GM12878 (cell line): ENCODE measurements at regions not wholly inside any gene's neighbourhood (a gene's known extent, or its start where the extent isn't known, plus 50 kb on each side); places are given as distances from the start of the nearest gene placed in this dataset.

Experiments used
- ATAC-seq: fragments of 200-7000 bp; cut with Tn5 transposase; 3 replicates; pipeline ENCODE4 v1.9.1; 2020; ENCODE audit warnings: mild to moderate bottlenecking, moderate library complexity
- BruUV-seq: library from RNA; stranded (reverse); fragments of 400-500 nt; replicated peaks from 2 replicates; lab custom pipeline; 2021; lab: Mats Ljungman, UMichigan
- CTCF ChIA-PET: fragments of 300-600 bp; sonication (Branson Sonifier 250); formaldehyde crosslinking; extraction: SDS; loops from one replicate; lab custom pipeline; 2021; ENCODE audit warnings: inconsistent platforms; lab: Yijun Ruan, JAX
- POLR2A ChIA-PET: fragments of 350-600 bp; formaldehyde crosslinking; extraction: SDS; loops from one replicate; lab custom pipeline; 2021; ENCODE audit warnings: inconsistent platforms; lab: Charles Lee
- RAD21 ChIA-PET: fragments of 300-600 bp; sonication (Branson Sonifier 250); formaldehyde crosslinking; loops from one replicate; lab custom pipeline; 2023; ENCODE audit warnings: antibody characterized with exemption; ENCODE audit not compliant: unreplicated experiment; lab: Charles Lee
- SMC1A ChIA-PET: fragments of 300-600 bp; sonication (Branson Sonifier 250); formaldehyde crosslinking; loops from one replicate; lab custom pipeline; 2023; ENCODE audit not compliant: unreplicated experiment, uncharacterized antibody; lab: Charles Lee
- DNase-seq: peaks from one replicate; pipeline ENCODE4 v3.0.0-alpha.2; 2011; ENCODE audit warnings: low read depth, low spot score
- FAIRE-seq: peaks from 3 replicates; lab custom pipeline; 2011; peaks lifted over from hg19 to GRCh38; lab: Jason Lieb, UNC
- H2AFZ ChIP-seq: 2 replicates; pipeline ENCODE4 v1.6.0; 2011; ENCODE audit warnings: low read depth, low read length, control low read depth; ENCODE audit not compliant: control insufficient read depth
- H3K27ac ChIP-seq: 2 replicates; pipeline ENCODE4 v1.5.1; 2011; ENCODE audit warnings: control low read depth; ENCODE audit not compliant: control insufficient read depth, insufficient read depth
- H3K27me3 ChIP-seq, 2 experiments: replicated peaks in 1 of 2; 2 replicates each; pipeline versions ENCODE4 v1.6.0 to v1.6.1; 2011; ENCODE audit warnings: low read length in 1 of 2; ENCODE audit not compliant: control insufficient read depth in 2 of 2, insufficient read depth in 2 of 2
- H3K36me3 ChIP-seq, 2 experiments: 2 replicates each; pipeline ENCODE4 v1.5.1; 2011; ENCODE audit warnings: low read length in 1 of 2; ENCODE audit not compliant: control insufficient read depth in 2 of 2, insufficient read depth in 2 of 2
- H3K4me1 ChIP-seq: 2 replicates; pipeline ENCODE4 v1.6.1; 2011; ENCODE audit warnings: mild to moderate bottlenecking, low read length, moderate library complexity, mixed read lengths; ENCODE audit not compliant: control insufficient read depth, insufficient read depth
- H3K4me2 ChIP-seq: 2 replicates; pipeline ENCODE4 v1.6.0; 2011; ENCODE audit warnings: control low read depth; ENCODE audit not compliant: control insufficient read depth, insufficient read depth
- H3K4me3 ChIP-seq: fragments of 200-600 bp; sonication (generic); 2 replicates; pipeline ENCODE4 v1.5.1; 2016
- H3K79me2 ChIP-seq: 2 replicates; pipeline ENCODE4 v1.6.0; 2011; ENCODE audit warnings: low read length; ENCODE audit not compliant: control insufficient read depth, insufficient read depth
- H3K9ac ChIP-seq: 2 replicates; pipeline ENCODE4 v1.8.0; 2011; ENCODE audit warnings: low read length, control low read depth, mixed read lengths; ENCODE audit not compliant: control insufficient read depth, insufficient read depth
- H3K9me3 ChIP-seq: replicated peaks from 3 replicates; pipeline ENCODE4 v1.5.1; 2011; ENCODE audit warnings: mild to moderate bottlenecking, low read length; ENCODE audit not compliant: control insufficient read depth, insufficient read depth
- H4K20me1 ChIP-seq: 2 replicates; pipeline ENCODE4 v1.6.0; 2011; ENCODE audit not compliant: control insufficient read depth, insufficient read depth
- ATF2 ChIP-seq: IDR thresholded peaks from 2 replicates; pipeline ENCODE4 v1.6.1; 2012; ENCODE audit warnings: low read length, inconsistent platforms
- CBX5 ChIP-seq: sonication (generic); IDR thresholded peaks from 2 replicates; pipeline ENCODE4 v1.6.1; 2016; ENCODE audit warnings: low read depth, moderate library complexity, mild to moderate bottlenecking, inconsistent platforms
- CEBPB ChIP-seq, 2 experiments: fragments of 150-350 bp in 1 of 2; IDR thresholded peaks; 2 replicates each; pipeline ENCODE4 v1.6.1; 2012 to 2014; ENCODE audit warnings: low read depth in 2 of 2, low read length in 2 of 2, borderline replicate concordance in 1 of 2, inconsistent platforms in 1 of 2
- ETV6 ChIP-seq, 2 experiments: fragments of 450-650 bp in 1 of 2; IDR thresholded peaks in 1 of 2; conservative IDR thresholded peaks in 1 of 2; 2 replicates each; pipeline ENCODE4 v1.6.1; 2014; ENCODE audit warnings: antibody characterized with exemption in 1 of 2, borderline replicate concordance in 1 of 2, low read depth in 1 of 2, mild to moderate bottlenecking in 1 of 2, moderate library complexity in 1 of 2
- IKZF2 ChIP-seq, 2 experiments: fragments of 450-650 bp; IDR thresholded peaks; 2 replicates each; pipeline ENCODE4 v1.6.1; 2017; ENCODE audit warnings: mild to moderate bottlenecking in 2 of 2, moderate library complexity in 2 of 2
- KLF5 ChIP-seq: fragments of 450-650 bp; IDR thresholded peaks from 2 replicates; pipeline ENCODE4 v1.6.1; 2014; ENCODE audit warnings: mild to moderate bottlenecking; ENCODE audit not compliant: partially characterized antibody
- MEF2B ChIP-seq: fragments of 450-650 bp; IDR thresholded peaks from 2 replicates; pipeline ENCODE4 v1.6.1; 2018; ENCODE audit warnings: mild to moderate bottlenecking, moderate library complexity; ENCODE audit not compliant: partially characterized antibody, poor library complexity, severe bottlenecking
- NFIC ChIP-seq: IDR thresholded peaks from 2 replicates; pipeline ENCODE4 v1.6.1; 2012; ENCODE audit warnings: low read depth, mild to moderate bottlenecking, inconsistent platforms, low read length, moderate library complexity
- NFXL1 ChIP-seq: fragments of 450-650 bp; IDR thresholded peaks from 2 replicates; pipeline ENCODE4 v1.6.1; 2017; ENCODE audit warnings: antibody characterized with exemption, mild to moderate bottlenecking, borderline replicate concordance
- POU2F2 ChIP-seq: IDR thresholded peaks from 3 replicates; pipeline ENCODE4 v1.6.1; 2011; ENCODE audit warnings: low read depth, mild to moderate bottlenecking, low read length, borderline replicate concordance
- RUNX3 ChIP-seq: IDR thresholded peaks from 2 replicates; pipeline ENCODE4 v1.6.1; 2012; ENCODE audit warnings: low read length, inconsistent platforms
- TARDBP ChIP-seq: IDR thresholded peaks from 2 replicates; pipeline ENCODE4 v1.6.1; 2016; ENCODE audit warnings: borderline replicate concordance
- ZNF217 ChIP-seq: fragments of 450-650 bp; IDR thresholded peaks from 2 replicates; pipeline ENCODE4 v1.6.1; 2017; ENCODE audit warnings: antibody characterized with exemption, mild to moderate bottlenecking
- WGBS: methylation state at CpG from one replicate; pipeline ENCODE4 v1.1.6; 2016; ENCODE audit warnings: low lambda C conversion rate; ENCODE audit not compliant: insufficient replicate concordance, insufficient coverage; ENCODE audit errors: missing lambda C conversion rate; 5-methylcytosine and 5-hydroxymethylcytosine counted together
- in situ Hi-C: fragments of 300-500 bp; cut with MboI; formaldehyde crosslinking; loops from 9 replicates; pipeline ENCODE4 v1.14.3; 2018; ENCODE audit warnings: mixed read lengths
- intact Hi-C: fragments of 100-400 bp; cut with micrococcal nuclease; formaldehyde crosslinking; loops from one replicate; pipeline ENCODE4 v1.14.2; 2022; ENCODE audit not compliant: unreplicated experiment
- TF ChIP-seq, protein P1 (sequence below): fragments of 450-650 bp; IDR thresholded peaks from 2 replicates; pipeline ENCODE4 v1.6.1; 2016; ENCODE audit warnings: mild to moderate bottlenecking

GRCh38 chr12:31906557-31907301, 52.5 kb upstream of the RESF1 start:
- no peaks in the 10 kb centered on the region for H4K20me1 ChIP-seq
- DNase-seq (no peak), ATAC-seq (peak; percentile 80), FAIRE-seq (peak; percentile 65)
- H3K4me1 ChIP-seq, result peaks cover 8% of the 10 kb centered on the region
- H3K9me3 ChIP-seq, result peaks cover 26% of the 10 kb centered on the region
- no peaks in the 10 kb centered on the region for H3K79me2 ChIP-seq
- peak overlapping the region; percentile 59 for H3K27ac ChIP-seq
- in situ Hi-C loops, result no loop called here
- H3K27me3 ChIP-seq, result no peaks in the 10 kb centered on the region
- no peak overlapping the region; the same call in 1 of the 2 replicates for H2AFZ ChIP-seq
- peak; percentile 64 for TF ChIP-seq MEF2B
- no peak for TF ChIP-seq NFXL1
- TF ChIP-seq NFIC, result peak; percentile 71
- peak; percentile 73 for TF ChIP-seq KLF5
- TF ChIP-seq ETV6 (conservative IDR thresholded peaks at IDR 0.05 in 1 of 2, IDR thresholded peaks at IDR 0.05 in 1 of 2; ENCODE audit: borderline replicate concordance in 1 of 2, low read depth in 1 of 2), result 0 out of 4 replicates have a peak, but pooled peaks of 1 of the 2 experiments have one; percentile 33
- no peak for TF ChIP-seq TARDBP
- peak in 1 of 2 experiments; percentile 46; a peak in 1 of 4 replicates for TF ChIP-seq CEBPB (IDR thresholded peaks at IDR 0.05; ENCODE audit: borderline replicate concordance in 1 of 2, low read depth in 2 of 2, low read length in 2 of 2)
- peak; percentile 67 for TF ChIP-seq RUNX3
- TF ChIP-seq CBX5, result peak; percentile 99
- TF ChIP-seq POU2F2, result 0 out of 3 replicates have a peak, but pooled peaks have one; percentile 8
- peak; percentile 65 to 74; a peak in 2 of 4 replicates for TF ChIP-seq IKZF2 (IDR thresholded peaks at IDR 0.05)
- TF ChIP-seq, protein P1, sequence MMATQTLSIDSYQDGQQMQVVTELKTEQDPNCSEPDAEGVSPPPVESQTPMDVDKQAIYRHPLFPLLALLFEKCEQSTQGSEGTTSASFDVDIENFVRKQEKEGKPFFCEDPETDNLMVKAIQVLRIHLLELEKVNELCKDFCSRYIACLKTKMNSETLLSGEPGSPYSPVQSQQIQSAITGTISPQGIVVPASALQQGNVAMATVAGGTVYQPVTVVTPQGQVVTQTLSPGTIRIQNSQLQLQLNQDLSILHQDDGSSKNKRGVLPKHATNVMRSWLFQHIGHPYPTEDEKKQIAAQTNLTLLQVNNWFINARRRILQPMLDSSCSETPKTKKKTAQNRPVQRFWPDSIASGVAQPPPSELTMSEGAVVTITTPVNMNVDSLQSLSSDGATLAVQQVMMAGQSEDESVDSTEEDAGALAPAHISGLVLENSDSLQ, result no peak
- TF ChIP-seq ATF2, result peak; percentile 19; the same call in 1 of the 2 replicates
- no peak for TF ChIP-seq ZNF217
- H3K4me2 ChIP-seq, result no peak overlapping the region; the same call in 1 of the 2 replicates
- no peak overlapping the region for H3K4me3 ChIP-seq
- ChIA-PET POLR2A (interaction anchor here (0.6 kb wide), 1 partner anchor 102 kb away, joined by 7 read pairs; no protein-coding TSS in a partner anchor), SMC1A (interaction anchor here (0.8 to 1.5 kb wide), 3 partner anchors 10 to 16 kb away, joined by 3 to 7 read pairs (median 3); no protein-coding TSS in a partner anchor), CTCF (interaction anchor here (0.6 to 0.9 kb wide), 2 partner anchors 218 to 254 kb away, joined by 3 read pairs; no protein-coding TSS in a partner anchor), RAD21 (interaction anchor here (1.6 kb wide), 1 partner anchor 253 kb away, joined by 5 read pairs; no protein-coding TSS in a partner anchor)
- no peak overlapping the region for H3K9ac ChIP-seq
- 3% methylated on average over 4 of the region's 4 CpGs for WGBS
- no TSS peak for BruUV-seq
- H3K36me3 ChIP-seq, result no peaks in the 10 kb centered on the region
- intact Hi-C loops, result no loop called here
